ENCODE measurements at regions not wholly inside any gene's neighbourhood (a gene's known extent, or its start where the extent isn't known, plus 50 kb on each side); places are given as distances from the start of the nearest gene placed in this dataset.

- Histone ChIP-seq H3K36me3 (ENCODE audit: insufficient read depth, low read length) (no peaks in the 10 kb centered on the region), H3K27me3 (ENCODE audit: insufficient read depth, low read length) (no peaks in the 10 kb centered on the region), H3K4me3 (ENCODE audit: low read length) (no peak overlapping the region), H3K9me3 (ENCODE audit: low read length) (no peaks in the 10 kb centered on the region), H3K4me1 (ENCODE audit: insufficient read depth, low read length) (peaks cover 3% of the 10 kb centered on the region), H2AFZ (ENCODE audit: low read depth, low read length) (no peak overlapping the region)
These were observed 222.6 kb upstream of the NEIL3 start for GRCh38 chr4:177087060-177087459.

GRCh38 chr4:177087499-177087898 lies 222.2 kb upstream of the NEIL3 start:
- H3K36me3 ChIP-seq (ENCODE audit: insufficient read depth, low read length) = no peaks in the 10 kb centered on the region
- no peaks in the 10 kb centered on the region for H3K9me3 ChIP-seq (ENCODE audit: low read length)
- peaks cover 3% of the 10 kb centered on the region for H3K4me1 ChIP-seq (ENCODE audit: insufficient read depth, low read length)
- no peak overlapping the region for H3K4me3 ChIP-seq (ENCODE audit: low read length)
- H3K27me3 ChIP-seq (ENCODE audit: insufficient read depth, low read length) = no peaks in the 10 kb centered on the region
- no peak overlapping the region for H2AFZ ChIP-seq (ENCODE audit: low read depth, low read length)

- H3K27me3 ChIP-seq (ENCODE audit: insufficient read depth, low read length) = no peaks in the 10 kb centered on the region
- H3K4me1 ChIP-seq (ENCODE audit: insufficient read depth, low read length) = no peaks in the 10 kb centered on the region
- no peaks in the 10 kb centered on the region for H3K36me3 ChIP-seq (ENCODE audit: insufficient read depth, low read length)
- H2AFZ ChIP-seq (ENCODE audit: low read depth, low read length) = no peak overlapping the region
- no peak overlapping the region for H3K4me3 ChIP-seq (ENCODE audit: low read length)
- no peaks in the 10 kb centered on the region for H3K9me3 ChIP-seq (ENCODE audit: low read length)
These were observed 218.2 kb upstream of the NEIL3 start for GRCh38 chr4:177091515-177091914.

- Histone ChIP-seq H3K9me3 (ENCODE audit: low read length) (no peaks in the 10 kb centered on the region), H3K4me1 (ENCODE audit: insufficient read depth, low read length) (no peaks in the 10 kb centered on the region), H3K27me3 (ENCODE audit: insufficient read depth, low read length) (no peaks in the 10 kb centered on the region), H3K4me3 (ENCODE audit: low read length) (no peak overlapping the region), H3K36me3 (ENCODE audit: insufficient read depth, low read length) (no peaks in the 10 kb centered on the region), H2AFZ (ENCODE audit: low read depth, low read length) (no peak overlapping the region)
These were observed 216.9 kb upstream of the NEIL3 start for GRCh38 chr4:177092807-177093206.

- Histone ChIP-seq H3K4me3 (ENCODE audit: low read length) (no peak overlapping the region), H2AFZ (ENCODE audit: low read depth, low read length) (no peak overlapping the region), H3K4me1 (ENCODE audit: insufficient read depth, low read length) (no peaks in the 10 kb centered on the region), H3K9me3 (ENCODE audit: low read length) (no peaks in the 10 kb centered on the region), H3K36me3 (ENCODE audit: insufficient read depth, low read length) (no peaks in the 10 kb centered on the region), H3K27me3 (ENCODE audit: insufficient read depth, low read length) (no peaks in the 10 kb centered on the region)
These were observed 215.7 kb upstream of the NEIL3 start for GRCh38 chr4:177093964-177094363.

GRCh38 chr4:177097291-177097690 lies 212.4 kb upstream of the NEIL3 start:
- Histone ChIP-seq H3K36me3 (ENCODE audit: insufficient read depth, low read length) (no peaks in the 10 kb centered on the region), H3K4me1 (ENCODE audit: insufficient read depth, low read length) (no peaks in the 10 kb centered on the region), H2AFZ (ENCODE audit: low read depth, low read length) (no peak overlapping the region), H3K9me3 (ENCODE audit: low read length) (no peaks in the 10 kb centered on the region), H3K27me3 (ENCODE audit: insufficient read depth, low read length) (no peaks in the 10 kb centered on the region), H3K4me3 (ENCODE audit: low read length) (no peak overlapping the region)

GRCh38 chr4:177099211-177099610 lies 210.5 kb upstream of the NEIL3 start:
- Histone ChIP-seq H3K4me1 (ENCODE audit: insufficient read depth, low read length) (no peaks in the 10 kb centered on the region), H3K36me3 (ENCODE audit: insufficient read depth, low read length) (no peaks in the 10 kb centered on the region), H3K27me3 (ENCODE audit: insufficient read depth, low read length) (no peaks in the 10 kb centered on the region), H2AFZ (ENCODE audit: low read depth, low read length) (no peak overlapping the region), H3K4me3 (ENCODE audit: low read length) (no peak overlapping the region), H3K9me3 (ENCODE audit: low read length) (no peaks in the 10 kb centered on the region)

GRCh38 chr4:177100307-177100706 lies 209.4 kb upstream of the NEIL3 start:
- H3K36me3 ChIP-seq (ENCODE audit: insufficient read depth, low read length) = no peaks in the 10 kb centered on the region
- no peak overlapping the region for H3K4me3 ChIP-seq (ENCODE audit: low read length)
- no peak overlapping the region for H2AFZ ChIP-seq (ENCODE audit: low read depth, low read length)
- H3K4me1 ChIP-seq (ENCODE audit: insufficient read depth, low read length) = no peaks in the 10 kb centered on the region
- H3K27me3 ChIP-seq (ENCODE audit: insufficient read depth, low read length) = no peaks in the 10 kb centered on the region
- H3K9me3 ChIP-seq (ENCODE audit: low read length) = no peaks in the 10 kb centered on the region

- no peak overlapping the region for H3K4me3 ChIP-seq (ENCODE audit: low read length)
- H3K36me3 ChIP-seq (ENCODE audit: insufficient read depth, low read length) = no peaks in the 10 kb centered on the region
- H2AFZ ChIP-seq (ENCODE audit: low read depth, low read length) = no peak overlapping the region
- H3K9me3 ChIP-seq (ENCODE audit: low read length) = no peaks in the 10 kb centered on the region
- no peaks in the 10 kb centered on the region for H3K27me3 ChIP-seq (ENCODE audit: insufficient read depth, low read length)
- no peaks in the 10 kb centered on the region for H3K4me1 ChIP-seq (ENCODE audit: insufficient read depth, low read length)
These were observed 206.1 kb upstream of the NEIL3 start for GRCh38 chr4:177103619-177104018.

- H3K9me3 ChIP-seq (ENCODE audit: low read length) = no peaks in the 10 kb centered on the region
- H3K27me3 ChIP-seq (ENCODE audit: insufficient read depth, low read length) = no peaks in the 10 kb centered on the region
- H3K4me3 ChIP-seq (ENCODE audit: low read length) = no peak overlapping the region
- no peaks in the 10 kb centered on the region for H3K4me1 ChIP-seq (ENCODE audit: insufficient read depth, low read length)
- no peak overlapping the region for H2AFZ ChIP-seq (ENCODE audit: low read depth, low read length)
- H3K36me3 ChIP-seq (ENCODE audit: insufficient read depth, low read length) = no peaks in the 10 kb centered on the region
These were observed 204.1 kb upstream of the NEIL3 start for GRCh38 chr4:177105536-177105935.

GRCh38 chr4:177107288-177107921 lies 202.3 kb upstream of the NEIL3 start:
- peaks cover 4% of the 10 kb centered on the region for H3K9me3 ChIP-seq (ENCODE audit: low read length)
- no peak overlapping the region for H2AFZ ChIP-seq (ENCODE audit: low read depth, low read length)
- no peaks in the 10 kb centered on the region for H3K4me1 ChIP-seq (ENCODE audit: insufficient read depth, low read length)
- H3K4me3 ChIP-seq (ENCODE audit: low read length) = no peak overlapping the region
- no peaks in the 10 kb centered on the region for H3K36me3 ChIP-seq (ENCODE audit: insufficient read depth, low read length)
- H3K27me3 ChIP-seq (ENCODE audit: insufficient read depth, low read length) = no peaks in the 10 kb centered on the region

GRCh38 chr4:177108708-177109107 lies 201.0 kb upstream of the NEIL3 start:
- Histone ChIP-seq H3K4me3 (ENCODE audit: low read length) (no peak overlapping the region), H3K4me1 (ENCODE audit: insufficient read depth, low read length) (no peaks in the 10 kb centered on the region), H3K9me3 (ENCODE audit: low read length) (peaks cover 4% of the 10 kb centered on the region), H2AFZ (ENCODE audit: low read depth, low read length) (no peak overlapping the region), H3K36me3 (ENCODE audit: insufficient read depth, low read length) (no peaks in the 10 kb centered on the region), H3K27me3 (ENCODE audit: insufficient read depth, low read length) (no peaks in the 10 kb centered on the region)

GRCh38 chr4:177109769-177110168 lies 199.9 kb upstream of the NEIL3 start:
- H3K36me3 ChIP-seq (ENCODE audit: insufficient read depth, low read length) = no peaks in the 10 kb centered on the region
- no peak overlapping the region for H3K4me3 ChIP-seq (ENCODE audit: low read length)
- H3K27me3 ChIP-seq (ENCODE audit: insufficient read depth, low read length) = no peaks in the 10 kb centered on the region
- peaks cover 6% of the 10 kb centered on the region for H3K9me3 ChIP-seq (ENCODE audit: low read length)
- H2AFZ ChIP-seq (ENCODE audit: low read depth, low read length) = no peak overlapping the region
- H3K4me1 ChIP-seq (ENCODE audit: insufficient read depth, low read length) = no peaks in the 10 kb centered on the region

GRCh38 chr4:177116161-177116560 lies 193.5 kb upstream of the NEIL3 start:
- Histone ChIP-seq H3K9me3 (ENCODE audit: low read length) (peaks cover 6% of the 10 kb centered on the region), H3K4me1 (ENCODE audit: insufficient read depth, low read length) (peaks cover 20% of the 10 kb centered on the region), H3K4me3 (ENCODE audit: low read length) (no peak overlapping the region), H3K36me3 (ENCODE audit: insufficient read depth, low read length) (no peaks in the 10 kb centered on the region), H2AFZ (ENCODE audit: low read depth, low read length) (no peak overlapping the region), H3K27me3 (ENCODE audit: insufficient read depth, low read length) (no peaks in the 10 kb centered on the region)

Data from neuron (in vitro differentiated cells).